NOMO-1 (cell line): ENCODE measurements at regions not wholly inside any gene's neighbourhood (a gene's known extent, or its start where the extent isn't known, plus 50 kb on each side); places are given as distances from the start of the nearest gene placed in this dataset.
A peak's percentile ranks its signal among the peaks of the same experiment; 100 is the strongest.
"Not testable (repeated sequence)": the region's sequence is repeated elsewhere in the genome, so short reads cannot be mapped to it uniquely, and the experiment has no call there.

ENCODE experiments used
- DNase-seq, 2 experiments: peaks; one replicate each; lab custom pipeline; 2025; ENCODE audit not compliant: unreplicated experiment in 2 of 2; lab: John Stamatoyannopoulos, UW

DNA sequence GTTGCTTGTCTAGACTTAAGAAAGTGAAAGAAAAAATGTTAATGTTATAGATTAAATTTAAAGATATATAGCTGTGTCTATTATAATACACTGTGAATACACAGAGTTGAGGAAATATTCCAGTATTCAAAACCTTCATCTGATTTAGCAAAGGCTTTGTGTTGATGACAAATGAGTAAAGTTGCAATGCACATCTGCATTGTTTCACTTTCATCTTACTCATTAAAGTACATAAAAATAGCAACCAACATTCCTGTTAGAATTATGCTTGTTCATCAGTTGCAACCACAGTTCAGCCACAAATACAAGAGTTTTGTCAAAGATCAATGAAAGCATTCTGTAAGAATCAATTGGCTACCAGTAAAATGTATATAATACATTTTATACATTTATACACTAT is 346.4 kb upstream of the SLC7A11 start:
- no peak for DNase-seq

DNA sequence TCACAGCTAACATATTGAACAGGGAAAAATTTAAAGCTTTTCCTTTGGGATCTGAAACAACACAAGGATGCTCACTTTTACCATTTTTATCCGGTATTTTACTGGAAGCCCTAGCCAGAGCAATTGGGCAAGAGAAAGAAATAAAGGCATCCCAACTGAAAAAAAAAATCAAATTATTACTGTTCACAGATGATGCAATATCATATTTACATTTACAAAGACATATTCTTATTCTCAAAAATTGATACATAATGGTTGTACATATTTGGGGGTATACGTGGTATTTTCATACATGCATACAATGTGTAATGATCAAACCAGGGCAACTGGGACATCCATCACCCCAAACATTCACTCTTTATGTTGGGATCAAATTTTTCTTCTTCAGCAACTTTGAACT is 337.0 kb upstream of the SLC7A11 start:
- no peak for DNase-seq

DNA sequence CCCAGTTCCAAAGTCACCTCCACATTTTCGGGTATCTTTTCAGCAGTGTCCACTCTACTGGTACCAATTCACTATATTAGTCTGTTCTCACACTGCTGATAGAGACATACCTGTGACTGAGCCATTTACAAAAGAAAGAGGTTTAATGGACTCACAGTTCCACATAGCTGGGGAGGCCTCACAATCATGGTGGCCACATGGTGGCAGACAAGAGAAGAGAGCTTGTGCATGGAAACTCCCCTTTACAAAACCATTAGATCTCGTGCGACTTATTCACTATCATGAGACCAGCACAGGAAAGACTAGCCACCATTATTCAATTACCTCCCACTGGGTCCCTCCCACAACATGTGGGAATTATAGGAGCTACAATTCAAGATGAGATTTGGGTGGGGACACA is 335.7 kb upstream of the SLC7A11 start:
- not testable (repeated sequence) for DNase-seq

DNA sequence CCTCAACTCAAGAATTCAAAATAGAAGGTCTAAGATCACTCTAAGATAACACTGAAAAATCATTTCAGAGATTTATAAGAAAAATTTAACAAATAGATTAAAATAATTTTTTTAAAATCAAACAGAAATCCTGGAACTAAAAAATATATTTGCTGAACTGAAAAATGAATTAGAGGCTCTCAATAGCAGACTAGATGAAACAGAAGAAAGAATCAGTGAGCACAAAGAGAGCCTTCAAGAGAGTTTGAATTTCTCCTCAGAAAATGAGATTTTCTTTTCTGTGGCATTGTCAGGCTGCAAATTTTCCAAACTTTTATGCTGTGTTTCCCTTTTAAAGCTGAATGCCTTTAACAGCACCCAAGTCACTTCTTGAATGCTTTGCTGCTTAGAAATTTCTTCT is 335.0 kb upstream of the SLC7A11 start:
- DNase-seq: no peak

DNA sequence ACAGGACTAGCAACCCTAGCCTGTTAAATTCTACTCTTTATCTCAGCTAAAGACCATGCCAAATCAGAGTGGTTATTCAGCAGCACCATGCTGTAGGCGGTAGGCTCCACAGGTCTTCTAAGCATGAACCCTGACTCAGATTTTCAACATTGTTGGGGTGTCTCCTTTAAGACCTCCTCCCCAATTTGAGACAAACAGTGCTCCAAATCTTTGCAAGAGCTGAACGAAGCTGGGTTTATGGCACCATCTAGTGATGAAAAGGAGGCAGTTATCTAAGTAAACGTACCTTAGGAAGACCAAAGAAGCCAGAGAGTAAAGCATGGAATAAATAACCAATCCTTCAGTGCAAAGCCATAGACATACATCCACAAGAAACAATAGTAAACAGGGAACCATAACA is 334.5 kb upstream of the SLC7A11 start:
- peak; percentile 0 to 5 for DNase-seq

DNA sequence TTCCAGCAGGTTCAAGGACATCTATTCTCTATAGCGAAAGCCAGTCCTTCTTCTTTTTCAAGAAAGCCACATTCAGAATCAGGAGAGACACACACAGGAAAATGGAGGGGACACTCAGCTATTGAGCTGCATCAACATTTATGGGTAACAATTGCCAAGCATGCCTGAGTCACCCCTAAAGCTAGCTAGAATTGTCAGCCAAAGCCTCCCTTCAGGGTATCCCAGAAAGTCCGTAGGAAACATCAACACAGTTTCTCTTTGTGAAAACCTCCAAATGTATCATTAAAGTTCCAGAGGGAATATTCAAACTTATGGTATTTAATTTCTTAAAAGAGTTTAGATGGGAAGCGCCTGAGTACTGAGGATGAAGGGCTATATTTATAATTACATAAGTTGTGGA is 331.1 kb upstream of the SLC7A11 start:
- no peak for DNase-seq

DNA sequence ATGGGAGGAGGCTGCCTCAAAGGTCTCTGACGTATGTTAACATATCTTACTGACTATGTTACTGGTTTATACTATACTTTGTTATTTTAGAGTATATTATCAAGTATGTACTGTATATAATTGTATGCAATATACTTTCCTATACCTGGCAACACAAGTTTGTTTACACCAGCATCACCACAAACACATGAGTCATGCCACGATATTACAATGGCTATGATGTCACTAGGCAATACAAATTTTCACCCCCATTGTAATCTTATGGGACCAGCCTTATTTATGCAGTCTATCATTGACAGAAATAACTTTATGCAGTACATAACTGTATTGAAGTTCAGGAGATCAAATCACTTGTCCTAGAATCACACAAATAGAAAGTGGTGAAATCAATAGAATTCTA is 329.9 kb upstream of the SLC7A11 start:
- no peak for DNase-seq

DNA sequence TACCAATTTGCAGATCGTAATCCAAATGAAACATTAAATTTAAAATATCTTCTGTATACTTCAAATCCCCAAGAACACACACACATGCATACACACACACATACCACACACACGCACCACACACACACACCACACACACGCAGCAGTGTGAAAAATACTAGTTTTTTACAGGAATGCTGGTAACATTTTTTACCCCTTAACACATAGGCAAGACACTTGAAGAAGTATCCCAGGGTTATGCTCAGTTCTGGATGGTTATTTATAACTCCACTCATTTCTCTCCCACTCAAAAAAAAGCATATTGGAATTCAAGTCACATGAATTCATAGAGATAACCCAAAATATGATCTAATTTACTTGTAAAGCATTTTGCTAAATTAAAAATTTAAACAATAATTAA is 325.5 kb upstream of the SLC7A11 start:
- no peak for DNase-seq

DNA sequence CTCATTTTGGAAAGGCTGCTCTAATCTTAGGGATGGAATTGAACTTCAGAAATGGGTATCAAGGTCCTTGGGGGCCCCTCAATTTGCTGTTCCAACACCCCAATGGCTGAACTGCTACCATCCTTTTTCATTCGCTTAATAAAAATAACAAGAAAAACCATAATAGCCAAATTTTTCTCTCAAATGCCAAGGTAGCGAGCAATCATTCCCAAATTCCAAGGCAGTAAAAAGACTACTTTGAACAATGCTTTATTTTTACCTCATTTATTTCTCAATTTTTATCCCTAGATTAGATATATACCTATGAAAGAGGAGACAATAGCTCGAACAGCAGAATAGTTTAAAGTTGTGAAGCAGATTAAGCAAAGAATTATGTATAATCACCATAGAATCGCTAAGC is 323.4 kb upstream of the SLC7A11 start:
- DNase-seq: no peak

DNA sequence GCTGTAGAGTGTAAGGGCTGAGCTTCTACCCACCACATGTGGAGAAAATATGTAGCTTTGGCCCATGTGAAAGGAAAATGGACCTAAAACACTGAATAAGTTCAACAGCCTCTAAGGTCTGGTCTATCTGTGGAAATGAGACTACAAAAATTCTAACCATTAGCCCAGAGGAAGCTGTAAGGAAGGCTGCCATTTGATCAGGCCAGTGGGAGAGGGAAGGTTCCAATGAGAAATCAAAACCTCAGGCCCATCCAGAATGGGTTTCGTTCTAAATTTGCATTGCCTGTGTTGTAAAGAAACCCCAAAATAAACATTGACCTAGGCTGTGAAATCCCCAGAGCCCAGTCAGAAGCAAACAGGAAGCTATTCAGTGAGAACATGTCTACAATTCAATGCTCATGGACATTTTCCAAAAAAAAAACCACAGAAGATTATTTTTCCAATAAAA is 320.4 kb upstream of the SLC7A11 start:
- no peak for DNase-seq

DNA sequence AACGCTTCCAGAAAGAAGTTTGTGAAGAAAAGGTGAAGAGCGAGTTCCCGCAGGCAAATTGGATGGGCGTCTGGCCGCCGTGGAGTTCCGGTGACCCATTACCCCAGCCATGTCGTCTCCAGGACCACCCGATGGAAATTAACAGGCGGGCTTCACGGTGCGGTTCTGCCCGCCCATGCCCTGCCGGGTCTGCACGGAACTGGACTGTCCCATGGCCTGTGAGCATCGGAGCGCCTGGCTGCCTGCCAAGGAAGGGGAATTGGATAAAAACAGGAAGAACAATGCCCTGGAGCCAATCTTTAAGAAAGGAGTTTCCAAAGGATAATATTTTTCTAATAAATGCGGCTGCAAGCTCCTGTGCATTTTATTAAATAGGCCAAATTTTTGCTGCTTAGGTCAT is 319.8 kb upstream of the SLC7A11 start:
- no peak for DNase-seq

DNA sequence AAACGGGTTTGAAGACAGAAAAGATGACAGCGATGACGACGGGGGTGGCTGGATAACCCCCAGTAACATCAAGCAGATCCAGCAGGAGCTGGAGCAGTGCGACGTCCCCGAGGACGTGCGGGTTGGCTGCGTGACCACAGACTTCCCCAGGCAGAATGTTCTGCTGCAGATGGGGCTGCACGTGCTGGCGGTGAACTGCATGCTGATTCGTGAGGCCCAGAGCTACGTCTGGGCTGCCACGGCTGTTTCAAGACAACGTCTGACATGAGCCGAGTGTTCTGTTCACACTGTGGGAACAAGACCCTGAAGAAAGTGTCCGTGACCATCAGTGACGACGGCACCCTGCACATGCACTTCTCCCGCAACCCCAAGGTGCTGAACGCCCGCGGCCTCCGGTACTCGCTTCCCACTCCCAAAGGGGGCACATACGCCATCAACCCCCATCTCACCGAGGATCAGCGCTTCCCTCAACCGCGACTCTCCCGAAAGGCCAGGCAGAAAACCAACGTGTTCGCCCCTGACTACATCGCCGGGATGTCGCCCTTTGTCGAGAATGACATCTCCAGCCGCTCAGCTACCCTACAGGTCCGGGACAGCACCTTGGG is 319.2 kb upstream of the SLC7A11 start:
- no peak for DNase-seq

DNA sequence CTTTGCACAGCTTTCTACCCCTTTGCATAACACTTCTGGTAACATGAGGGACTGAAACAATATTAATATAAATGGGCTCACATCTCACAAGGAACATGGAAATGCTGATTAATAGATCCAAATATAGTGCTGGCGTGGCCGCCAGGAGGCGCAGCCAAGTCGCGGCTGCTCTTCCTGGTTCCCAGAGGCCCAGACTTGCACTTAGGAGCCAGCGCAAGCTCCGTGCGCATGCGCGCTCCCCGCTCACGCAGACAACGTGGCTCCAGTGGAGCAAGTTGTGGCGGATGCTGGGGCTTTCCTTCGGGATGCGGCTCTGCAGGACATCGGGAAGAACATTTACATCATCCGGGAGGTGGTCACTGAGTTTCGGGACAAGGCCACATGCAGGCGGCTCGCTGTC is 318.3 kb upstream of the SLC7A11 start:
- DNase-seq: no peak

DNA sequence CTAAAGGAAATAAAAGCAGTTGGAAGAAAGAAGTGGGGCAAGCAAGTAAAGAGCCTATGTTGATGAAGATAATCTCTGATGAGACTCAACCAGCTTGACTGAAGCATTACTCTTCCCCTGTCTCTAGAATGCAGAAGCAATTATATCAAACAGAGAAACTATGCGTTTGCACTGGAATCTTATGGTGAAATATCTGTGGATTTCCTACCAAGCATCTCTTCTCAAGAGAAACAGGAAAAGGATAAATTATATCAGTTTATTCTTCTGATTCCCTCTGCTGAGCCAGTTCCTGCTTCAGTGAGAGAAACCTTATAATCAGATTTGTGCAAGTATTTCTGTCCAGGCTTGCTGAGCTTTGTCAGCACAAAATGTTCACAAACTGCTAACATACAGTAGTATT is 316.7 kb upstream of the SLC7A11 start:
- no peak for DNase-seq

DNA sequence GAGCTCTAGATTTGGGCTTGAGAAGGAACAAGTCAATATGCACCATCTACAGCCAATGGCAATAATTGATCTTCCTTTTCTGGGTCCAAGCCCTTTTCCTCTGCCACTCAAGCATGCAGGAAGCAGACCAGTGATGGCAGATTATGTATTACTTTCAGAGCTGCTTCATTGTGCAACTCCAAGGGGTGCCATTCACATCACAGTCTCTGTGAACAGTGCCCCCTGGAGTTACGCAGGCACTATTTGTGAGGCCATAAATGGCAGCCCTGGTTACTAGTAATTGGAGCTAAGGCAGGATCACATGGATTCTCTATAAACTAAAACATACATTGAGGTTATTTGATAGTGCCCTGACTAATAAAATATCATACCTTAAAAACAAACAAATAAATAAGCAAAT is 313.4 kb upstream of the SLC7A11 start:
- peak in 1 of 2 experiments; percentile 24 for DNase-seq

DNA sequence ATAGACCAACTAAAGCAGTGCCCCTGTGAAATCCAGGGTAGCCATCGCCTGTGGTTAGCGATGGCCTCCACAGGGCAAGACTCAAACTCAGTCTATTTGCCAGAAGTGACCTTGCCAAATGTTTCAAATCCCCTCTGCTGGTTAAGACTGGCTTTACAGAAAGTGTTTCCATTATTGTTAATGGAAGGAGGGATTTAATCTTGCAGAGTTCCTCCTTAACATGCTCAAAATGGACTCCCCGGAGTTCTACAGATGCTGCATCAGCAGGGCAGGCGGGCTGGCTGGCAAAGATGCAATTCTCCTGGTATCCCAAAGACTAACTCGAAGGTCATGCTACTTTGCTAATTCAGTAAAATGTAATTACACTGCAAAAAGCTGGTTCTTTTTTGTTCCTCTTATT is 313.0 kb upstream of the SLC7A11 start:
- DNase-seq: no peak

DNA sequence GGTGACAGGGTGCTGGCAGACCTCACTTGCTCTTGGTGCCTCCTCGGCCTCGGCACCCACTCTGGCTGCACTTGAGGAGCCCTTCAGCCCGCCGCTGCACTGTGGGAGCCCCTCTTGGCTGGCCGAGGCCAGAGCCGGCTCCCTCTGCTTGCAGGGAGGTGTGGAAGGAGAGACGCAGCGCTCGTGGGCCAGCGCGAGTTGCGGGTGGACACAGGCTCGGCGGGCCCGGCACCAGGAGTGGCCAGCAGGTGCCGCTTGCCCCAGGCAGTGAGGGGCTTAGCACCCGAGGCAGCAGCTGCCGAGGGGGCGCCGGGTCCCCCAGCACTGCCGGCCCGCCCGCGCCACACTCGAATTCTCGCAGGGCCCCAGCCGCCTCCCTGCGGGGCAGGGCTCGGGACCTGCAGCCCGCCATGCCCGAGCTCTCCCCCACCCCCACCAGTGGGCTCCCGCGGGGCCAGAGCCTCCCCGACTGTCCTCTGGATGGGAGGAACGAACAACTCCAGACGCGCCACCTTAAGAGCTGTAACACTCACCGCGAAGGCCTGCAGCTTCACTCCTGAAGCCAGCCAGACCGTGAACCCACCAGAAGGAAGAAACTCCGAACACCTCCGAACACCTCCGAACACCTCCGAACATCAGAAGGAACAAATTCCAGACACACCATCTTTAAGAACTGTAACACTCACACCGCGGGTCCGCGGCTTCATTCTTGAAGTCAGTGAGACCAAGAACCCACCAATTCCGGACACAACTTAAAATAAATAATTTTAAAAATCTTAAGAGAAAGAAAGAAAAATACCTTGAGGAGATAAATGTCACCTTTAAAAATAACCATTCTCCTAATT is 311.1 kb upstream of the SLC7A11 start:
- no peak for DNase-seq

DNA sequence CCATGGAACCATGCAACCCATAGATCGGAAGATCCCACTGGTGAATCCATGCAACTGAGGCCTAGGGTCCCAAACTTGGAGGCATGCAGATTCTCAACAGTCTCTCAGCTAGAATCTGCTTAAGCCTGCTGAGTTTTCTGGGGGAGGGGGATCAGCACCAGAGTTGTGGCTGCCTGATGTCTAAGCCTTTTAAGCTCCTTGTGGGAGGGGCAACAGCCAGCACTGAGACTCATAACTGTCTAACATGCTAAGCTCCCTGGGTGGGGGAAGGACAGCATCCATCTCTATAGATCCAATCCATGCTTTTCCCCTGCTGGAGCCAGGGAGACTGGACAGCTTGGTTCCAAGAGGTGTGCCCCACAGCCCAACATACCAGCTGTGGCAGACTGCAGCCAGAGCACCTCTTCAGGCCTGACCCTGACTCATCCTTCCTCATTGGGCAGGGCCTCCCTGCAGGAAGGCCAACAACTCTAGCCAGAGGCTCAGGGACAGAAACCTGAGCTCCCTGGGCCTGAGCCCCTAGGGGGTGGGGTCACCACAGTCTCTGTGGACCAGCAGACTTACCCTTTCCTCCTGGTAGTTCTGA is 300.1 kb upstream of the SLC7A11 start:
- no peak for DNase-seq

DNA sequence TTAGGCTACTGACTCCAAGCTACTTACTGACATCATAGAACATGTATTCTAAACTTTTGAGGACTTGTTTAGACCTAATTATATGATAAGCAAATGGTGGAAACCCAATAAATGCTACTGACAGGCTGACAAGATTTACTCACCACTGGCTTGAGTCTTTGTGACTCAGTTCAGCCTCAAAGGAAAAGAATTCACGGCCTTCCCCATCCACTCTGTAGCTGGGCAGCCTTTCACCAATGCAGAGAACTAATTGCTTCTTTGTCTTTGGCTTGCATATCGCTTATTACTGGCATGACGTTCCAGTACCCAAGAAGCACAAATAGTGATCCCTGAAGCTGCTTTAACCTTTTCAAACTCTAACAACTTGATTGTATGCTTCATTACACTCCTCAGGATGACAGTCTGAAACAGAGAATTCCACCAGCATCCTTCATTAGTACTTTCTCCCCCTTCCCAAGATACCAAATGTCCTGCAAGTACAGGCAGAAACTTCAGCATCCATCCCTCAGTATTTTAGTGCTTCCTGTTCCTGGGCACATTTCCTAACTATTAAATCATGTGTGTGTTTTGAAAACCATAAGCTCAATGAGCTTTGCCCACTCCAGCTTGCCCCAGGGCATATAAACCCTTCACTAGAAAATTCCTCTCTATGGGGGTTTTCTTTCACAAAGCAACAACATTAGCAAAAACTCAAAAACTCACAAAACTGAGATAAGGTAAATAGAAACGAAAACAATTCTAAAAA is 298.1 kb upstream of the SLC7A11 start:
- DNase-seq: no peak

DNA sequence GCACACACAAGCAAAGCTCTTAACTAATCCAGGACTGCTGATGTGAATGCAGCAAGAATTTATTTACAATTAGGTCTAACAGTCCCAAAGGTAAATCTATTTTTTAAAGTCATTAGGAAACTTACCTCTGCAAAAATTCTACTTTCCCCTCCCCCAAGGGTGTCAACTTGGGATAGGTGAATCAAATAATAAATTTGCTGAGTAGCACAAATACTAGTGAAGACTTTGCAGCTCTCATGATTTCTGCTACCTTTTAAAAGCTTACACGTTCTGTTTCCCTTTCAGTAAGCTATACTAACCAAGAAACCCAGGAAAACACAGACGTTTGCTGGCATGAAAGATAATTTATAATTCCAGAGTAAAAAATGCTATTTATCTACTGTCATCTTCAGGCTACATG is 296.6 kb upstream of the SLC7A11 start:
- DNase-seq: no peak

DNA sequence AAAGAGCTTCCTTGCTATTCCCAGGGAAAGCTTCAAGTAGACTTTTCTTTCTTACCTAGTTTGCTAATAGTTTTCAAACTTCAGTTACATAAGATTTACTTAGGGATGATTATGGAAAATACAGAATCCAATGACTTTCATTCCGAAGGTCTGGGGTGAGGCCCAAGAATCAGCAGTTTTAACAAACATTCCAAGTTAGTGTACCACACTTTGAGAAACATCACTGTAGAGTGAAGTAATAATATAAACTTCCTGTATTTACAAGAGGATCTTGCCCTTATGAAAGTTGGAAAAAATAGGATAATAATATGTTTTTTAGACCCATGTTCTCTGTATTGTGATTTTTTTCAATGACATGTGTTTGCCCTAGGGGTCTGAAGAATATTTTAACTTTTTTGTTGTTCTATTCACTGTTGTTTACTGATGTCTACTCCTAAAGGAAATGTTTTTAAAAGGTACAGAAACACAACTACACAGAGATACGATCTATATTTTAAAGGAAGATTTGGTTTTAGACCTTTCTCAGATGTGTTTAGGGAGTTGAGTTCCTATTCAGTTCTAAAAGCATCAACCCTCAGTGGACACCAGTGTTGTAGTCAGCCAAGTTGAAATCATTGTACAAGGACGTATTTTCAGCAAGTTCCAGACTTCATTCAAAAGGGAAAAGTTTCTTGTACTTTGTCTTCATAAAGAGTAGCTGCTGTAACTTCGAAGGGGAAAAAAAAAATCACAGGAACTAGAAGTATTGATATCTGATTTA is 295.8 kb upstream of the SLC7A11 start:
- DNase-seq: no peak
